Right hindlimb (tissue), 1 donor: ENCODE measurements at regions not wholly inside any gene's neighbourhood (a gene's known extent, or its start where the extent isn't known, plus 50 kb on each side); places are given as distances from the start of the nearest gene placed in this dataset.
"Not testable (repeated sequence)": the region's sequence is repeated elsewhere in the genome, so short reads cannot be mapped to it uniquely, and the experiment has no call there.

Experiments
- DNase-seq: peaks from one replicate; pipeline ENCODE4 v3.0.0-alpha.2; 2018

GRCh38 chr1:149157409-149157808 is 54.1 kb upstream of the NBPF9 start:
- DNase-seq: not testable (repeated sequence)

- DNase-seq: not testable (repeated sequence)
Observed at GRCh38 chr1:149158308-149158707, 55.0 kb upstream of the NBPF9 start.

GRCh38 chr1:149163063-149163444 is 59.7 kb upstream of the NBPF9 start:
- DNase-seq: not testable (repeated sequence)

DNA sequence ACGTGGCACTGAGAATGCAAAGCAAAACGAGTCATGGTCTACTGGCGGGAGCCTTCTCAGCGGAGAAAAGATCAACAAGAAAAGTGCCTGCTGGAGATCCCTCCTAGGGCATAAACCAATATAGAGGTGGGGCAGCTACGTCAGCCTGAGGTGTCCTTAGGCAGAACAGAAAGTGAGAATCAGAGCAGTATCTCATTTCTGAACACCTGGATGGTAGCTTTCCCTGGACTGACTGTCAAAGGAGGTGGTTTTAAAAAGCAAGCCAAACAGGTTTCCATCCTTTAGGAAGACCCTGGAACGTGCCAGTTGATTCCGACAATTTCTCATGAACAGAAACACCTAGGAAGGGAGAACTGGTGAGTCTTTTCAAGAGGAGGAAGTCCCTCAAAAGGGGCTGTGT is 71.4 kb upstream of the NBPF9 start:
- DNase-seq: not testable (repeated sequence)

- DNase-seq: not testable (repeated sequence)
Observed at GRCh38 chr1:149175812-149176211, 72.5 kb upstream of the NBPF9 start.

- peak; percentile 49 for DNase-seq
Observed at GRCh38 chr1:149176453-149177316, 73.3 kb upstream of the NBPF9 start.

GRCh38 chr1:149190742-149191141 is 87.4 kb upstream of the NBPF9 start:
- not testable (repeated sequence) for DNase-seq

DNA sequence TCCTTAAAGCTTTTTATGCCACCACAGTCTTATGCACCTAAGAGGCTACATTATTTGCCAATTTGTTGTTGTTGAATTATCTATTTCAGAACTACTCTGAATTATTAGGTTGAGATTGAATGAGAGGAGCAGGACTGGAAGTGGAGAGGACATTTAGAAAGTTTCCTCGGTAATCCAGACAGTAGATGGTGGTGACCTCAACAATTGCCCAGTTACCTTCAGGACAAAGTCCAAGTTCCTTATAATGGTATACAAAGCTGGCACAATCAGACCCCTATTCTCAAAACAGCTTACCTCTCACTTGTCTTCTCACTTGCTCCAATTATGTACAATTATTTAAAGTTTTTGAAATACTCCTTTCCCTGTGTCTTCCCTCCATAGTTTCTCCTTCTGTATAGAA is 93.3 kb upstream of the NBPF9 start:
- DNase-seq: not testable (repeated sequence)

DNA sequence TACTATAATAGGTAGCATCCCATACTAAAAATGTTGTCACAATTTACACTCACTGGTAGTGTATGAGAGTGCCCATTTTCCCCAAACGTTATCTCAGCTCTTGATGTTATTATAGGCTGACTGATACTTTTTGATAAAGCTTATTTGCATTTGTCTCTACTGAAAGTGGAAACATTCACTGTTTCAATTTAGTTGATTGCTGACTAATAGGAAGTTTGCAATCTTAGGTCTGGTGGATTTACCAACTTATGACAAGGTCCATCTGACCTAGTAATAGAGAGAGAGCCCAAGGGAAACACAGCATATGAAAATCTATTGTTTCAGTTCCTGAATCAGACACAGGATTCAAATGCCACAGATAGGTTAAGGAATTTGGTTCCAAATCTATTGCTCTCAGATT is 97.2 kb upstream of the NBPF9 start:
- not testable (repeated sequence) for DNase-seq

DNA sequence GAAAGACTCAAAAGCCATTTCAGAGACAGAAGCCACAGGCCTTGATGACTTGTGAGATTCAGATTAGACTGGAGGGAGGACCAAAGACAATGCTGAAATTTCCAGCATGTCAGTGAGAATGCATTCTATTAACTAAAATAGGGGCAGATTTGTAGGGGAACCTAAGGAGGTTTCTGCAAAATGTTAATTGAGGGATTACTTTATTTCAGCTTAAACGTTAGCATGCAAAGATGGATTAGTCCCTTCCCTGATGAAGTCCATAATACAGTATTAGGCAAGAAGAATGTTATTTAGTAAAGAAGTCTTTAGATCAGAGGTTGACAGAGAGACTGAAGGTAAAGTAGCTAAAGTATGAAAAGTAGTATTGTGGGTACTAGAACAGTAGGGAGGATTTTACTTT is 98.9 kb upstream of the NBPF9 start:
- not testable (repeated sequence) for DNase-seq

GRCh38 chr1:149204396-149204795 is 101.0 kb upstream of the NBPF9 start:
- DNase-seq: not testable (repeated sequence)

DNA sequence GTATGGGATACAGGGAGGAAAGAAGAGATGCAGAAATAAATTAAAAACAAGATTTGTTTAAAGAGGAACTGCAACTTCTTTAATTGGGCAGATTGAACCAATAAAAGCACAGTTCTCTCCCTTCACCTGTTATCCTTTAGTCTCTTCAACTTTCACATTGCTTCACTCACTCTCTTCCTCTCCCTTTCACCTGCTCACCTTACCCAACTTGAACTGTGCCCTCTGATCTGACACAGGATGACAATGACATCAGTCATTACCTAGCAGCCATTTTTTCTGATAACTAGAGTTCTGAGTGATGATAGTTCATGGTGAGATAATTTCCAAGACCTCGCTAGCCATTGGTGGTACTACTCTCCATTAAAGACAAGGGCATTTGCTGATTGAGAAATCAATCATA is 105.5 kb upstream of the NBPF9 start:
- not testable (repeated sequence) for DNase-seq

GRCh38 chr1:149211757-149212420 is 108.5 kb upstream of the NBPF9 start:
- not testable (repeated sequence) for DNase-seq

DNA sequence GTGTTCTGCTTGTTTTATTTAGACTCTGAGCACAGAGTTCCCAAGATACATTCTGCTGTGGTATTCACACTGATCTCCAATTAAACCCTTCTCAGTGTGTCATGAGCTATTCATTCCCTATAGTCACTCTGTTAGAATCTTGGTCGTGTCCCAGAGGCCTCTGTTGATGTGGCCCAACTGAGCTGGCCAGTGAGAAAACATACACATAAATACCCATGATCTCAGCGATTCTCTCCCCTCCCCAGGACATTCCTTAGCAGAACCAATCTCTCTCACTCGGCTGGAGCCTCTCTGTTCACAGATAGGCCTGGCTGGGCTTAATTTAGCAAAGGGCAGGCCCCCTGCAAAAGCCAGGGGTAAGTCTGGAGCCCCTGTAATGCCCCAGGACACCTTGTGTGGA is 109.6 kb upstream of the NBPF9 start:
- DNase-seq: not testable (repeated sequence)

GRCh38 chr1:149213673-149214072 is 110.3 kb upstream of the NBPF9 start:
- DNase-seq: not testable (repeated sequence)

DNA sequence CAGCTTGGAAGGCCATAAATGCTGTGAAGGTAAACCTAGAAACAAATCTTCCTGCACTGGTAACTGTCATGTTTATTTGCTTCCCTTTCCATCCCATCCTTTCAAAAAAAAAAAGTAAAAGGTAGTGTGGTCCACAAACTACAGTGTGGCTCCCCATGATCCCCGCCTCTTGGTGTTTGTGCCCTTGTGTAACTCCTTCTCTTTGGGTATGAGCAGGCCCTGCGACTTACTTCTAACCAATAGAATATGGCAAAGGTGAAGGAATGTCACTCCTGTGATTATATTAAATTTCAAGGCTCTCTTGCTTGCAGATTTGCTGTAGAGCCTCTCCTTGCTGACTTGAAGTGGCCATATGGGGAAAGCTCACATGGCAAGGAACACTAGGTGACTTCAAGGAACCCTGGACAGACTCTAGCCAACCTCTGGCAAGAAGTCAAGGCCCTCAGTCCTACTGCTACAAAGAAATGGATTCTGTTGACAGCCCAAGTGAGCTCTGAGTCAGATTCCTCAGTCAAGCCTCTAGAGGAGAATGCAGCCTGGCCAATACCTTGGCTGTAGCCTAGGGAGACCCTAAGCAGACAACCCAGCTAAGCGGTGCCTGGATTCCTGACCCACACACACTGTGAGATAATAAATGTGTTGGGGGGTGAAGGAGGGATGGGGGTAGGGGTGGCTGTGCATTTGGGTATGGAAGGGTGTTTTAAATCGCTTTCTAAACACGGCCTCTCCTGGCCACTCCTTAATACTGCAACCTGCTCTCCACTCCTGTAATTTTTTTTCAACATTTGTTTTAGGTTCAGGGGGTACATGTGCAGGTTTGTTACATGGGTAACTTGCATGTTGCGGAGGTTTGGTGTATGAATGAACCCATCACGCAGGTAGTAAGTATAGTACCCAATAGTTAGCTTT is 115.0 kb upstream of the NBPF9 start:
- DNase-seq: not testable (repeated sequence)

GRCh38 chr1:149219539-149219938 is 116.2 kb upstream of the NBPF9 start:
- DNase-seq: not testable (repeated sequence)

DNA sequence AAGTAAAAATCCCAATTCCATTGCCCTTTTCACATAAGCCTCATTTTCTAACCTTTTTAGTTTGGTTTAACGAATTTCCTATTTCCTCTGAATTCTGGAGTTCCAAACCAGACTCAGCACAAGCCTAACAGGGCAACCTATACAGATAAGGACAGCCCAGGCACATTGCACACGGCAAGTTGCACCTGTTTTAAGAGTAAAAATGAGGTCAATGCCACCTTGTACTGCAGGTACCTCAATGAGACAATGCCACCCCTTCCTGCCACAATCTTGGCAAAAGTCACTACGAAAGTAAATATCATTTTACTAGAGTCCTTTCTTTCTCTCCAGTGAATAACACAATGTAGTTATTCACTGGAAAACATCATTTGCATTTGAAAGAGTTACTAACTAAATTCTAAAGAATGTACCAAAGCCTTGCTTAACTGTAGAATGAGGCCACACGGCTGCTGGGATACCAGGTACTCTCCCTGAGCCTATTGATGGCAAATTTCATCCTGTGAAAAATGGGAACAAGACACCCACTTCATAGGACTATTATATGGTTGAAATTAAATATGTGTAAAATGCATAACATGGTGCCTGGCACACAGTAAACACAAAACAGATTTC is 117.2 kb upstream of the NBPF9 start:
- DNase-seq: not testable (repeated sequence)

- not testable (repeated sequence) for DNase-seq
Observed at GRCh38 chr1:149227933-149228665, 124.7 kb upstream of the NBPF9 start.

GRCh38 chr1:149228672-149229585 is 125.6 kb upstream of the NBPF9 start:
- DNase-seq: not testable (repeated sequence)

GRCh38 chr1:149229813-149230212 is 126.5 kb upstream of the NBPF9 start:
- DNase-seq: not testable (repeated sequence)
